ENCODE measurements at regions not wholly inside any gene's neighbourhood (a gene's known extent, or its start where the extent isn't known, plus 50 kb on each side); places are given as distances from the start of the nearest gene placed in this dataset.

DNA sequence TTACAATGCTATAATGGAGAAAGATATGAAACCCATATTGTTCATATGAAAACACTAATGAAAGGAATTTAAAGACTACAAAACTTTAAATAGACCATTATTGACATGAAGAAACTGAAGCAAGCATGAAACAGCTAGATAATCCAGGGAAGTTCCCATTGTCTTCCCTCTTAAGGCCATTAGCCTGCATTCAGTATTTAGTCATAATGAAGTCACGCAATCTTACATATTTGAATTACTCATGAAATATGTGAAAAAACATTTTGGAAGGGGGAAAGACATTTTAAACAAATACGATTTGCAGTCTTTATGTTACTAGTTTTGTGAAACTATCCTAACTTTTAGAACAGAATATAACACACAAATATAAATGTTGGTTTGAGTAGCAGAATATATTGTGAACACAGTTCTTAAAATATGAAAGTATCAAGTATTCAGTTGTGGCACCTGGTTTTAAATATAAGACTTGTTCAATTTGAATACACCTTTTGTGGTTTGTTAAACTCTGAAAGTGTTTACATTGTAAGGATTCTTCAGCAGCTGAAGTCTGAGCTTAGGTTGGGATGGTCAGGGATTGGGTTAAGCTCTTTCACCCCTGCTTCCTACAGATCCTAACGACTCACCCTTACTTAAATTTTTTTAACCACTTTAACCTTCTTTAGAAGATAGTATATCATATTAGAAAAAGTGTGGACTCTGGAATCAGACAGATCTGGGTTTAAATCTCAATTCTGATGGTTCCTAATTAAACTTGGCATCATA is 500.3 kb upstream of the TENM4 start:
- TF ChIP-seq, protein P1, sequence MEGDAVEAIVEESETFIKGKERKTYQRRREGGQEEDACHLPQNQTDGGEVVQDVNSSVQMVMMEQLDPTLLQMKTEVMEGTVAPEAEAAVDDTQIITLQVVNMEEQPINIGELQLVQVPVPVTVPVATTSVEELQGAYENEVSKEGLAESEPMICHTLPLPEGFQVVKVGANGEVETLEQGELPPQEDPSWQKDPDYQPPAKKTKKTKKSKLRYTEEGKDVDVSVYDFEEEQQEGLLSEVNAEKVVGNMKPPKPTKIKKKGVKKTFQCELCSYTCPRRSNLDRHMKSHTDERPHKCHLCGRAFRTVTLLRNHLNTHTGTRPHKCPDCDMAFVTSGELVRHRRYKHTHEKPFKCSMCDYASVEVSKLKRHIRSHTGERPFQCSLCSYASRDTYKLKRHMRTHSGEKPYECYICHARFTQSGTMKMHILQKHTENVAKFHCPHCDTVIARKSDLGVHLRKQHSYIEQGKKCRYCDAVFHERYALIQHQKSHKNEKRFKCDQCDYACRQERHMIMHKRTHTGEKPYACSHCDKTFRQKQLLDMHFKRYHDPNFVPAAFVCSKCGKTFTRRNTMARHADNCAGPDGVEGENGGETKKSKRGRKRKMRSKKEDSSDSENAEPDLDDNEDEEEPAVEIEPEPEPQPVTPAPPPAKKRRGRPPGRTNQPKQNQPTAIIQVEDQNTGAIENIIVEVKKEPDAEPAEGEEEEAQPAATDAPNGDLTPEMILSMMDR (IDR thresholded peaks at IDR 0.05) = no peak
- TF ChIP-seq POLR2A (IDR thresholded peaks at IDR 0.05) = no peak

Measured in Peyer's patch (tissue), 4 donors.